ENCODE measurements at regions not wholly inside any gene's neighbourhood (a gene's known extent, or its start where the extent isn't known, plus 50 kb on each side); places are given as distances from the start of the nearest gene placed in this dataset.
"Not testable (repeated sequence)": the region's sequence is repeated elsewhere in the genome, so short reads cannot be mapped to it uniquely, and the experiment has no call there.

DNA sequence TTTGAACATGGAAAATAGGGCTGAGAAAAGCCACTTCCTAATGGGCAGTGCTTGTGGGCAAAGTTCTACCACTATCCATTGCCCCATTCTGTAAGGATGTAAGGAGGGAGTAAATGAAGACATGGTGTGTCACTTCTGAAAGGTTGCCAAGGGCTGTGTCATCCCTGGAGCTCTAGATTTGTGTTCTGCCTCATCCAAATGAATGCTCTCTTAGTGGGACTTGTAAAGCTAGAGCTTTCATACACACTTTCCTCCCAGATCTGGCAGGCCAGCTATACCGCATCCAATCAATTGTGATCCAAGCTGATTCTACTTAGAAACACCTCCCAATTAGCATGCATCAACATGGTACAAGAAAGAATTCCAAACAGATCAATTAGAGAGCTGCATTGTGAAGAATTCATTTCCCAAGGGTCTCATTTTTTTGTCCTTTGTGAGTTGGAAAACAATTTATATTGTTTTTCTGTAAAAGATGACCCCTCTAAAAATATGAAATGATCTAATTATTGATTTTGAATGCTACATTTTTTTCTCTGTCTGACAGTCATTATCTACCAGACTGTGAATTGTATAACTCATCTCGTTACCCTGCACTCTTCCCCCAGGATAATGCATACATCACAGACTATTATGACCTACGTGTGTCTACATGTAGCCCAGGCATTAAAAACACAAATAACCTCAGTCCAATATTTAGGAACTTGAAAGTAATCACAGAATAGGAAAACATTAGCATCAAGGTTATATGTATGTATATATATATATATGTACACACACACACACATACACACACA, 117.1 kb upstream of the DUSP10 start:
- no peak overlapping the region for H3K4me3 ChIP-seq
- DNase-seq = no peak
- H3K9me3 ChIP-seq = no peaks in the 10 kb centered on the region
- H3K4me1 ChIP-seq = no peaks in the 10 kb centered on the region
- H3K27me3 ChIP-seq = no peaks in the 10 kb centered on the region
- no peaks in the 10 kb centered on the region for H3K36me3 ChIP-seq (replicated peaks in 1 of 2; ENCODE audit: insufficient read depth in 1 of 2, low read depth in 2 of 2)
- TF ChIP-seq POLR2A (IDR thresholded peaks at IDR 0.05) = no peak
- no peak for TF ChIP-seq CTCF (IDR thresholded peaks at IDR 0.05)
- no peak for ATAC-seq
- WGBS, 2 donors = 96 to 98% methylated on average over 3 of the region's 3 CpGs
- intact Hi-C loops (cut with DNase I) = no loop called here
- no peak overlapping the region for H3K27ac ChIP-seq

DNA sequence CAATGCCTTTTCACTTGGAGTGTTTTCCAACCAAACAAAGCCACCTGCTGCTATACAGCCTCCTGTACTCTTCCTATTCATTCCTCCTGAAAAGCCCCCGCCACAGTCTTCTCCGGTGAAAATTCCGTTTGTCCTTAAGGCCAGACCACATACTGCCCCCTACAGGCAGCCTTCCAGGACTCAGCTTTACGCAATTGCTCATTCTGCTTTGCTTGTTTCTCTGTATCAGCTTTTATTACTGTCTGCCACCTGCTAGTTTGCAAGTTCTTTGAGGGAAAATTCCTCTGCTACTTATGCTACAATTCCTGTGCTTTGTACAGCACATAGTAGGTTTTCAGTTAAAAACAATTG, 115.2 kb upstream of the DUSP10 start:
- H3K4me3 ChIP-seq; H3K9me3 ChIP-seq; H3K36me3 ChIP-seq (replicated peaks in 1 of 2; ENCODE audit: insufficient read depth in 1 of 2, low read depth in 2 of 2); H3K27ac ChIP-seq; DNase-seq; H3K4me1 ChIP-seq; H3K27me3 ChIP-seq; intact Hi-C loops (cut with DNase I); ATAC-seq: not testable (repeated sequence)
- 35 to 42% methylated on average over 4 of the region's 4 CpGs for WGBS, 2 donors
- TF ChIP-seq CTCF (IDR thresholded peaks at IDR 0.05) = peak in 2 of 7 experiments; percentile 12 to 13

DNA sequence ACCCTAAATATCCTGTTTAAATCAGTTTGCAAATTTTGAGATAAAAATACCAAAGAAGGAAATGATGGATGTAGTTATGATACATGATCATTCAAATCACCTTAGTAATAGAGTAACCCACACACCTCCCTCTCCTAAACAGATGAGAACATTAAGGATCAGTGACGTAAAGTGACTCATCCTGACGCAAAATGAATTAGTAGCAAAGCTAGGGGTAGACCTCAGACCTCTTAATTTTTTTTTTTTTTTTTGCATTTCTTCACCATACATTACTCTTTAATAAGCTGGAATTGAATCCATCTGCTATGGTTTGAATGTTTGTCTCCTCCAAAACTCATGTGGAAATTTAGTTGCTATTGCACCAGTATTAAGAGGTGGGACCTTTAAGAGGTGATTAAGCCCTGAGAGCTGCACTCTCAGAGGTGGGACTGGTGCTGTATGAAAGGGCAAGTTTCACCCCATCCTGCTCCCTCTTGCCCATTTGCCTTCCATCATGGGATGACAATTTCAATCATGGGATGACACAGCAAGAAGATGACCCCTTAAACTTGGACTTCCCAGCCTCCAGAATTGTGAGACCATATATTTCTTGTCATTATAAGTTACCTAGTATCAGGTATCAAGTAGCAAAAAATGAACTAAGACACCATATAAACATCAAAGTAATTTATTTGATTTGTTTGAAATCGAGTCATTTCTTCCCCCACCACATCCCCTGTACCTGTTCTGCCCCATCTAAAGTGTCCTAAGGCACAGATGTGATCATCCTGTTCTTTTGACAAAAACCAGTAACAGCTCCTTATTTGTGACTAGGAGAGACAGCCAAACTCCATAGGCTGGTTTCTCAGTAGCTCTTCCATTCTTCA, 114.6 kb upstream of the DUSP10 start:
- TF ChIP-seq CTCF (IDR thresholded peaks at IDR 0.05) (no peak), POLR2A (IDR thresholded peaks at IDR 0.05) (no peak)
- intact Hi-C loops (cut with DNase I) = no loop called here
- no peaks in the 10 kb centered on the region for H3K9me3 ChIP-seq
- H3K36me3 ChIP-seq (replicated peaks in 1 of 2; ENCODE audit: insufficient read depth in 1 of 2, low read depth in 2 of 2) = no peaks in the 10 kb centered on the region
- ATAC-seq = no peak
- 76 to 82% methylated on average over 3 of the region's 3 CpGs for WGBS, 2 donors
- H3K4me1 ChIP-seq = no peaks in the 10 kb centered on the region
- H3K4me3 ChIP-seq = no peak overlapping the region
- H3K27me3 ChIP-seq = no peaks in the 10 kb centered on the region
- no peak overlapping the region for H3K27ac ChIP-seq
- no peak for DNase-seq

DNA sequence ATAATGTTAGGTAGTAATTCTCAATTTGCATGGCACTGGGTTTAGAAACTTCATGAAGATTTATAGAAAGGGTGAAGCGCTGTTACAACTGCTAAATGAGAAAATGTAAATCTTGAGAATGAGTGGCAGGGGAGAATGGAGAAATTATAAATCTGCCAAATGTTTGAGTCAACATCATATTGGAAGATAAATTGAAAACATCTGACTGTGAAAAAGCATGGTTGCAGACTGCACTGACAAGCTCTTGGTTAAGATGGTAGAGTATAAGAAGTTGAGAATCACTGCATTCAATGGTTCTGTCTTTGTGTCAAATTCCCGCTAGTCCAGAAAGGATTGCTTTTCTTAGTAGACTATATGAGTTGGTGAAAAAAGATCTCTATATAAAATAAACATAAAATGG, 113.3 kb upstream of the DUSP10 start:
- no peak for ATAC-seq
- no peaks in the 10 kb centered on the region for H3K4me1 ChIP-seq
- no peak for DNase-seq
- TF ChIP-seq CTCF (IDR thresholded peaks at IDR 0.05) (no peak), POLR2A (IDR thresholded peaks at IDR 0.05) (no peak)
- no peaks in the 10 kb centered on the region for H3K27me3 ChIP-seq
- H3K9me3 ChIP-seq = no peaks in the 10 kb centered on the region
- 91 to 97% methylated on average over 2 of the region's 2 CpGs for WGBS, 2 donors
- no peaks in the 10 kb centered on the region for H3K36me3 ChIP-seq (replicated peaks in 1 of 2; ENCODE audit: insufficient read depth in 1 of 2, low read depth in 2 of 2)
- H3K27ac ChIP-seq = no peak overlapping the region
- intact Hi-C loops (cut with DNase I) = no loop called here
- no peak overlapping the region for H3K4me3 ChIP-seq
